ENCODE measurements at regions not wholly inside any gene's neighbourhood (a gene's known extent, or its start where the extent isn't known, plus 50 kb on each side); places are given as distances from the start of the nearest gene placed in this dataset.

DNA sequence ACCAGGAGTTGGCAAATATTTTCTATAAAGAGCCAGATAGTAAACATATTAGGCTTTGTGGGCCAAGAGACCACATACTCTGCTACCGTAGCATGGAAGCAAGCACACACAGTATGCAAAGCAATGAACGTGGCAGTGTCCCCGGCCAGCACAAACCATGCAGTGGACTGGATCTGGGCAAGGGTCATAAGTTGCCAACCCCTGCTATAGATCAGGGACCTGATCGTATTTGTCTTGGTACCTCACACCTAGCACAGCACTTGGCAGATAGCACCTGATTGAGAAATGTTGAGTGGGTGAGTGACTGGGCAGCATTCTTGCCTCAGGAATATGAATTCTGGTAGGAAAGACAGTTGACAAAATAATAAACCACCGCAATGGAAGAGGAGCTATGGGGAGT lies 331.9 kb downstream of the FGFR2 start:
- Histone ChIP-seq H3K27me3 (ENCODE audit: insufficient read depth, low read length) (no peaks in the 10 kb centered on the region), H4K20me1 (ENCODE audit: insufficient read depth, low read length) (no peaks in the 10 kb centered on the region), H2AFZ (ENCODE audit: low read depth, low read length) (no peak overlapping the region), H3K4me2 (ENCODE audit: low read length) (no peak overlapping the region), H3K9ac (ENCODE audit: low read length) (no peak overlapping the region), H3K4me3 (ENCODE audit: insufficient read depth, low read depth, low read length) (no peak overlapping the region), H3K79me2 (ENCODE audit: insufficient read depth, low read length) (no peaks in the 10 kb centered on the region), H3K27ac (ENCODE audit: low read depth, low read length) (no peak overlapping the region), H3K4me1 (ENCODE audit: insufficient read depth, low read length) (no peaks in the 10 kb centered on the region), H3K36me3 (ENCODE audit: insufficient read depth, low read length) (no peaks in the 10 kb centered on the region), H3K9me3 (ENCODE audit: insufficient read depth, low read depth, low read length) (peaks cover 5% of the 10 kb centered on the region)
- TF ChIP-seq EZH2 (IDR thresholded peaks at IDR 0.05; ENCODE audit: insufficient read depth, low read length): no peak
- TF ChIP-seq, protein P1, sequence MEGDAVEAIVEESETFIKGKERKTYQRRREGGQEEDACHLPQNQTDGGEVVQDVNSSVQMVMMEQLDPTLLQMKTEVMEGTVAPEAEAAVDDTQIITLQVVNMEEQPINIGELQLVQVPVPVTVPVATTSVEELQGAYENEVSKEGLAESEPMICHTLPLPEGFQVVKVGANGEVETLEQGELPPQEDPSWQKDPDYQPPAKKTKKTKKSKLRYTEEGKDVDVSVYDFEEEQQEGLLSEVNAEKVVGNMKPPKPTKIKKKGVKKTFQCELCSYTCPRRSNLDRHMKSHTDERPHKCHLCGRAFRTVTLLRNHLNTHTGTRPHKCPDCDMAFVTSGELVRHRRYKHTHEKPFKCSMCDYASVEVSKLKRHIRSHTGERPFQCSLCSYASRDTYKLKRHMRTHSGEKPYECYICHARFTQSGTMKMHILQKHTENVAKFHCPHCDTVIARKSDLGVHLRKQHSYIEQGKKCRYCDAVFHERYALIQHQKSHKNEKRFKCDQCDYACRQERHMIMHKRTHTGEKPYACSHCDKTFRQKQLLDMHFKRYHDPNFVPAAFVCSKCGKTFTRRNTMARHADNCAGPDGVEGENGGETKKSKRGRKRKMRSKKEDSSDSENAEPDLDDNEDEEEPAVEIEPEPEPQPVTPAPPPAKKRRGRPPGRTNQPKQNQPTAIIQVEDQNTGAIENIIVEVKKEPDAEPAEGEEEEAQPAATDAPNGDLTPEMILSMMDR (IDR thresholded peaks at IDR 0.05; ENCODE audit: insufficient read depth, low read depth, low read length): no peak
- DNase-seq (ENCODE audit: low read depth) (no peak), FAIRE-seq (no peak)
- Mint-ChIP-seq H3K27me3 (ENCODE audit: low read depth, unreplicated experiment) (peaks cover 8% of the 10 kb centered on the region), H3K9me3 (ENCODE audit: unreplicated experiment) (no peaks in the 10 kb centered on the region), H3K4me3 (ENCODE audit: unreplicated experiment) (no peak overlapping the region), H3K27ac (ENCODE audit: unreplicated experiment) (no peak overlapping the region), H3K36me3 (ENCODE audit: low read depth, unreplicated experiment) (no peaks in the 10 kb centered on the region), H3K4me1 (ENCODE audit: low read depth, unreplicated experiment) (no peaks in the 10 kb centered on the region)

DNA sequence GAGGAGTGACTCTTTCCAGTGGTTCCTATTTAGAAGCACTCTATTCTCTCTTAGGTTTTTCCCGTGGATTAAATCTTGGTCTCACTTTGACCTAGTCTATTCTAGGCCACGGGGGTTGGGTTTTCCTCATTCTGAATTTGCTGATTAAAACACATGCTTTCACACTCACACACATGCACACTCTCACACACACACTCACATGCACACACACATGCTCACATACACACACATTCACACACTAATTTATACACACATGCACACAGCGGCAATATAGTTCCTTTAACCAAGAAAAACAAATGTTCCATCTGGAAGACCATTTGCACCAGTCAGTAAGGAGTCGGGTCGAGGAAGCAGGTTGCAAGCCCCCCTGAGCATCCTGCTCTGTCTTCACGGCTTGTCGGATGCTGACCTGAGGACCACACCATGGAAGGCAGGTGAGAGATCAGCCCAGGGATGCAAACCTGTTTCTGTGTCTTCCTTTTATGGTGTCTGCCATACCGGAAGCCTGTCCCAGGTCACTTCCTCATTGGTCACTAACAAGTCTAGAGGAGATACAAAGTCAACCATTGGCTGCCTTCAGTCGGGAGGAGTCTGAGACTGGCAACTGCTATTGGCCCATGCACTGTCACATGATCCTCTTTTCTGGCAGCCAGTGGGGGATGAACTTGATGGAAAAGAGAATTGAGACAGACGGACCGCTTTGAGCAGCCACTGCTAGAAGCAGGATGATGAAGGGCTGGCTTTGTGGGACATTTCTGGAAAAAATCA lies 330.8 kb downstream of the FGFR2 start:
- Histone ChIP-seq H3K36me3 (ENCODE audit: insufficient read depth, low read length) (no peaks in the 10 kb centered on the region), H3K9me3 (ENCODE audit: insufficient read depth, low read depth, low read length) (peaks cover 5% of the 10 kb centered on the region), H3K9ac (ENCODE audit: low read length) (no peak overlapping the region), H3K27me3 (ENCODE audit: insufficient read depth, low read length) (no peaks in the 10 kb centered on the region), H3K4me2 (ENCODE audit: low read length) (no peak overlapping the region), H3K27ac (ENCODE audit: low read depth, low read length) (no peak overlapping the region), H2AFZ (ENCODE audit: low read depth, low read length) (no peak overlapping the region), H3K4me1 (ENCODE audit: insufficient read depth, low read length) (no peaks in the 10 kb centered on the region), H3K79me2 (ENCODE audit: insufficient read depth, low read length) (no peaks in the 10 kb centered on the region), H4K20me1 (ENCODE audit: insufficient read depth, low read length) (no peaks in the 10 kb centered on the region), H3K4me3 (ENCODE audit: insufficient read depth, low read depth, low read length) (no peak overlapping the region)
- DNase-seq (ENCODE audit: low read depth) (no peak), FAIRE-seq (no peak)
- Mint-ChIP-seq H3K36me3 (ENCODE audit: low read depth, unreplicated experiment) (no peaks in the 10 kb centered on the region), H3K27ac (ENCODE audit: unreplicated experiment) (no peak overlapping the region), H3K9me3 (ENCODE audit: unreplicated experiment) (no peaks in the 10 kb centered on the region), H3K4me1 (ENCODE audit: low read depth, unreplicated experiment) (no peaks in the 10 kb centered on the region), H3K27me3 (ENCODE audit: low read depth, unreplicated experiment) (peaks cover 9% of the 10 kb centered on the region), H3K4me3 (ENCODE audit: unreplicated experiment) (no peak overlapping the region)
- TF ChIP-seq EZH2 (IDR thresholded peaks at IDR 0.05; ENCODE audit: insufficient read depth, low read length): no peak
- TF ChIP-seq, protein P1 (IDR thresholded peaks at IDR 0.05; ENCODE audit: insufficient read depth, low read depth, low read length): no peak

DNA sequence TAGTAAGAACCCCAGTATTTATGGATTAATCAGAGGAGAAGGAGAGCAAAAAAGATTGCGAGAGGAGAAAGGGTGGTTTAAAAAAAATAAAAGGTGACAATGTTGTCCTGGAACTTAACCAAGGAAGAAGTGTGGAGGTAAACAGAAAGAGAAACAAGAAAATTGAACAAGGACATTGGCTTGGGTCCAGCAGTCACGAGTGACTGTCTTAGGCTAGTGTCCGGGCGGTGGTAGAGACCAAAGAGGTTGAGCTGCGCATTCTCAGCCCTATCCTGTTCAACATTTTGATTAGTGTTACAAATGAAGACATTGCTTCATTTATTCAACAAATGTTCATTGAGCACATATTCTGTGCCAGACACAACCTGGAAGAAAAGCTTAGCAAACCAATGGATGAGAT lies 329.9 kb downstream of the FGFR2 start:
- FAIRE-seq: no peak

More for the DNA sequence above, 329.9 kb downstream of the FGFR2 start:
- Histone ChIP-seq H3K79me2 (ENCODE audit: insufficient read depth, low read length) (no peaks in the 10 kb centered on the region), H4K20me1 (ENCODE audit: insufficient read depth, low read length) (no peaks in the 10 kb centered on the region), H3K36me3 (ENCODE audit: insufficient read depth, low read length) (no peaks in the 10 kb centered on the region), H3K27ac (ENCODE audit: low read depth, low read length) (no peak overlapping the region), H3K9me3 (ENCODE audit: insufficient read depth, low read depth, low read length) (peaks cover 5% of the 10 kb centered on the region), H3K9ac (ENCODE audit: low read length) (no peak overlapping the region), H3K4me3 (ENCODE audit: insufficient read depth, low read depth, low read length) (no peak overlapping the region), H3K27me3 (ENCODE audit: insufficient read depth, low read length) (no peaks in the 10 kb centered on the region), H3K4me1 (ENCODE audit: insufficient read depth, low read length) (no peaks in the 10 kb centered on the region), H3K4me2 (ENCODE audit: low read length) (no peak overlapping the region), H2AFZ (ENCODE audit: low read depth, low read length) (no peak overlapping the region)
- Mint-ChIP-seq H3K4me1 (ENCODE audit: low read depth, unreplicated experiment) (no peaks in the 10 kb centered on the region), H3K27me3 (ENCODE audit: low read depth, unreplicated experiment) (peaks cover 9% of the 10 kb centered on the region), H3K4me3 (ENCODE audit: unreplicated experiment) (no peak overlapping the region), H3K36me3 (ENCODE audit: low read depth, unreplicated experiment) (no peaks in the 10 kb centered on the region), H3K9me3 (ENCODE audit: unreplicated experiment) (no peaks in the 10 kb centered on the region), H3K27ac (ENCODE audit: unreplicated experiment) (no peak overlapping the region)
- TF ChIP-seq EZH2 (IDR thresholded peaks at IDR 0.05; ENCODE audit: insufficient read depth, low read length): no peak
- TF ChIP-seq, protein P1 (IDR thresholded peaks at IDR 0.05; ENCODE audit: insufficient read depth, low read depth, low read length): no peak
- DNase-seq (ENCODE audit: low read depth): no peak

Measured in astrocyte (in vitro differentiated cells and primary cell).